ENCODE measurements at regions not wholly inside any gene's neighbourhood (a gene's known extent, or its start where the extent isn't known, plus 50 kb on each side); places are given as distances from the start of the nearest gene placed in this dataset.

DNA sequence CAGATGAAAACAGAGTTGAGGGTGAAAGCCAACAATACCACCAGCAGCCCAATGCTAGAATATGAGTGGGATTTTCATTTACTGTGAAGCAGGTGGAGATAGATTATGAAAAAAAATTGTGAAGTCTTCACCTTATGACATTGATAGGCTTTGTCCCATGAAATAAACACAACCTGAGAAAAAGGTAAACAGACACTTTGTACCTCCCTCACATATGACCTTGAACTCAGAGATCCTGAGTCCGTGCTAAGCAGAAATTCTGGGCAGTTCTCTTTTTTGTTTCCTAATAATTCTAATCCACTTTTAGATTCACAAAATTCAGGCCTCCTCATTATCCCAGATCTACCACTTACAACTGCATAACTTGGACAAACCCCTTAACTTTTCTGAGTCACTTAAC is 127.3 kb upstream of the RORB start:
- H4K20me1 ChIP-seq (ENCODE audit: control insufficient read depth, insufficient read depth, low read depth, low read length) = no peaks in the 10 kb centered on the region
- H3F3A ChIP-seq (ENCODE audit: control insufficient read depth, insufficient read depth) = no peaks in the 10 kb centered on the region
- no peak overlapping the region for H3K4me3 ChIP-seq (ENCODE audit: low read length)
- TF ChIP-seq, protein P1, sequence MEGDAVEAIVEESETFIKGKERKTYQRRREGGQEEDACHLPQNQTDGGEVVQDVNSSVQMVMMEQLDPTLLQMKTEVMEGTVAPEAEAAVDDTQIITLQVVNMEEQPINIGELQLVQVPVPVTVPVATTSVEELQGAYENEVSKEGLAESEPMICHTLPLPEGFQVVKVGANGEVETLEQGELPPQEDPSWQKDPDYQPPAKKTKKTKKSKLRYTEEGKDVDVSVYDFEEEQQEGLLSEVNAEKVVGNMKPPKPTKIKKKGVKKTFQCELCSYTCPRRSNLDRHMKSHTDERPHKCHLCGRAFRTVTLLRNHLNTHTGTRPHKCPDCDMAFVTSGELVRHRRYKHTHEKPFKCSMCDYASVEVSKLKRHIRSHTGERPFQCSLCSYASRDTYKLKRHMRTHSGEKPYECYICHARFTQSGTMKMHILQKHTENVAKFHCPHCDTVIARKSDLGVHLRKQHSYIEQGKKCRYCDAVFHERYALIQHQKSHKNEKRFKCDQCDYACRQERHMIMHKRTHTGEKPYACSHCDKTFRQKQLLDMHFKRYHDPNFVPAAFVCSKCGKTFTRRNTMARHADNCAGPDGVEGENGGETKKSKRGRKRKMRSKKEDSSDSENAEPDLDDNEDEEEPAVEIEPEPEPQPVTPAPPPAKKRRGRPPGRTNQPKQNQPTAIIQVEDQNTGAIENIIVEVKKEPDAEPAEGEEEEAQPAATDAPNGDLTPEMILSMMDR (IDR thresholded peaks at IDR 0.05; ENCODE audit: low read depth, low read length, poor library complexity, severe bottlenecking) = no peak
- TF ChIP-seq EZH2phosphoT487 (IDR thresholded peaks at IDR 0.05; ENCODE audit: borderline replicate concordance, low read length) = no peak
- H3K36me3 ChIP-seq (ENCODE audit: control insufficient read depth, low read length) = no peaks in the 10 kb centered on the region
- H3K9me2 ChIP-seq (replicated peaks; ENCODE audit: control insufficient read depth, low read length) = no peaks in the 10 kb centered on the region
- H3K4me2 ChIP-seq (ENCODE audit: low read length) = no peak overlapping the region
- H3K4me1 ChIP-seq (ENCODE audit: control insufficient read depth, low read length) = no peaks in the 10 kb centered on the region
- H3K79me2 ChIP-seq (ENCODE audit: control insufficient read depth, low read length) = no peaks in the 10 kb centered on the region
- H3K27ac ChIP-seq (ENCODE audit: low read depth, low read length) = no peak overlapping the region
- no peaks in the 10 kb centered on the region for H3K27me3 ChIP-seq (ENCODE audit: control insufficient read depth, low read length)
- H3K9me3 ChIP-seq (ENCODE audit: control insufficient read depth, insufficient read depth, low read length) = no peaks in the 10 kb centered on the region

DNA sequence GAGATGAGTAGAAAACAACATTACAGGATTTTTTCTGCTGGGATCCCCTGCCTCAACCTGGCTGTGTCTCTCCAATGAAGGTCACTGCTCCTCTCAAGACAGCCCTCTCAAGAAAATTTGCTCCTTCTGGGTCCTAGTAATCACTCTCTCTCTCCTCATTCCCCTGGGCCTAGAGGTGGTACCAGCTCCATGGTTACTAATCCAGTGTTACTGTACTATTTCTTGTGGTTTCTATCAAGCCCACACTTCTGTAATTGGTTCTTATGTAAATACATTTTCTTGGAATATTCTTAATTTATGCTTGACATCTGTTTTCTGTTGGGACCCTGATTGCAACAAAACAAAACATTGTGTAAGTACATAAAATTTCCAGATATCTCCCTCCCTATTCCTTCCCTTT is 123.8 kb upstream of the RORB start:
- no peaks in the 10 kb centered on the region for H3K27me3 ChIP-seq (ENCODE audit: control insufficient read depth, low read length)
- no peaks in the 10 kb centered on the region for H3K4me1 ChIP-seq (ENCODE audit: control insufficient read depth, low read length)
- no peaks in the 10 kb centered on the region for H3F3A ChIP-seq (ENCODE audit: control insufficient read depth, insufficient read depth)
- H3K9me2 ChIP-seq (replicated peaks; ENCODE audit: control insufficient read depth, low read length) = no peaks in the 10 kb centered on the region
- H3K9me3 ChIP-seq (ENCODE audit: control insufficient read depth, insufficient read depth, low read length) = no peaks in the 10 kb centered on the region
- H3K36me3 ChIP-seq (ENCODE audit: control insufficient read depth, low read length) = no peaks in the 10 kb centered on the region
- no peaks in the 10 kb centered on the region for H3K79me2 ChIP-seq (ENCODE audit: control insufficient read depth, low read length)
- TF ChIP-seq, protein P1 (IDR thresholded peaks at IDR 0.05; ENCODE audit: low read depth, low read length, poor library complexity, severe bottlenecking) = no peak
- TF ChIP-seq EZH2phosphoT487 (IDR thresholded peaks at IDR 0.05; ENCODE audit: borderline replicate concordance, low read length) = no peak
- H3K4me2 ChIP-seq (ENCODE audit: low read length) = no peak overlapping the region
- no peak overlapping the region for H3K4me3 ChIP-seq (ENCODE audit: low read length)
- no peaks in the 10 kb centered on the region for H4K20me1 ChIP-seq (ENCODE audit: control insufficient read depth, insufficient read depth, low read depth, low read length)
- no peak overlapping the region for H3K27ac ChIP-seq (ENCODE audit: low read depth, low read length)

DNA sequence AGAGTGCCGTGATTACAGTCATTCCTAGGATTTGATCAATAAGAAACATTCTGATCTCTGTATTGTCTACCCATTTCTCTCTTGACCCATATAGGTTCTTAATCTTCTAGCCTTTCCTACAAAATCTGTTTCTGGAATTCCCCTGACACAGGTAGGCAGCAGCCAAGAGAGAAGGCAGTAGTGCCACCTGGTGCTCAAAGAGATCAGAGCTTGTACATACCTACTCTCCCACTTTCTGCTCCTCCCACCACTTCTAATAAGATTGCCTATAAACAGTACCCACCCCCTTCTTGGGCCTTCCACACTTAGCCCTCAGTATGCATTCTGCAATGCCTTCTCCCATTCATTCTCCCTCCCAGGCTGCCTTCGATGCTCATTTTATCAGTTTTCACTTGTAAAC is 117.4 kb upstream of the RORB start:
- Histone ChIP-seq H3K4me2 (ENCODE audit: low read length) (no peak overlapping the region), H3K79me2 (ENCODE audit: control insufficient read depth, low read length) (no peaks in the 10 kb centered on the region), H4K20me1 (ENCODE audit: control insufficient read depth, insufficient read depth, low read depth, low read length) (no peaks in the 10 kb centered on the region), H3K36me3 (ENCODE audit: control insufficient read depth, low read length) (no peaks in the 10 kb centered on the region), H3F3A (ENCODE audit: control insufficient read depth, insufficient read depth) (no peaks in the 10 kb centered on the region), H3K27me3 (ENCODE audit: control insufficient read depth, low read length) (no peaks in the 10 kb centered on the region), H3K4me1 (ENCODE audit: control insufficient read depth, low read length) (no peaks in the 10 kb centered on the region), H3K27ac (ENCODE audit: low read depth, low read length) (no peak overlapping the region), H3K4me3 (ENCODE audit: low read length) (no peak overlapping the region), H3K9me2 (replicated peaks; ENCODE audit: control insufficient read depth, low read length) (no peaks in the 10 kb centered on the region), H3K9me3 (ENCODE audit: control insufficient read depth, insufficient read depth, low read length) (no peaks in the 10 kb centered on the region)
- TF ChIP-seq, protein P1 (IDR thresholded peaks at IDR 0.05; ENCODE audit: low read depth, low read length, poor library complexity, severe bottlenecking) = peak; percentile 42
- TF ChIP-seq EZH2phosphoT487 (IDR thresholded peaks at IDR 0.05; ENCODE audit: borderline replicate concordance, low read length) = no peak

DNA sequence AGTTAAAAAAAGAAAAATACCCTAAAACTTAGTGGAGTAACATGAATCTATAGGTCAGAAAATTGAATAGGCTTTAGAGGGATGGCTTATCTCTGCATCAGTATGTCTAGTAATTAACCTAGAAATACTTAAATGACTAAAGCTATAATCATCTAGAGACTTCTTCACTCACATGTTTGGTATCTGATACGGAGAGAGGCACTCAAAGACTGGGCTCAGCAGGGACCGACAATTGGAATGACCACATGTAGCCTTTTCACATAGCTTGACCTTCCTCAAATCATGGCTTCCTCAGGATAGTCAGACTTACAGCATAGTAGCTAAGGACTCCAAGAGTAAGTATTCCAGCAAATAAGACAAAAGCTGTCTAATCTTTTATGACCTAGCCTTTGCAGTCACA is 105.3 kb upstream of the RORB start:
- Histone ChIP-seq H4K20me1 (ENCODE audit: control insufficient read depth, insufficient read depth, low read depth, low read length) (no peaks in the 10 kb centered on the region), H3K9me3 (ENCODE audit: control insufficient read depth, insufficient read depth, low read length) (no peaks in the 10 kb centered on the region)
- TF ChIP-seq EZH2phosphoT487 (IDR thresholded peaks at IDR 0.05; ENCODE audit: borderline replicate concordance, low read length) = no peak
- TF ChIP-seq, protein P1 (IDR thresholded peaks at IDR 0.05; ENCODE audit: low read depth, low read length, poor library complexity, severe bottlenecking) = no peak

More for the DNA sequence above, 105.3 kb upstream of the RORB start:
- Histone ChIP-seq H3K4me1 (ENCODE audit: control insufficient read depth, low read length) (no peaks in the 10 kb centered on the region), H3K27me3 (ENCODE audit: control insufficient read depth, low read length) (no peaks in the 10 kb centered on the region), H3K9me2 (replicated peaks; ENCODE audit: control insufficient read depth, low read length) (no peaks in the 10 kb centered on the region), H3K4me3 (ENCODE audit: low read length) (no peak overlapping the region), H3K36me3 (ENCODE audit: control insufficient read depth, low read length) (no peaks in the 10 kb centered on the region), H3K79me2 (ENCODE audit: control insufficient read depth, low read length) (no peaks in the 10 kb centered on the region), H3F3A (ENCODE audit: control insufficient read depth, insufficient read depth) (no peaks in the 10 kb centered on the region), H3K27ac (ENCODE audit: low read depth, low read length) (no peak overlapping the region), H3K4me2 (ENCODE audit: low read length) (no peak overlapping the region)

Measured in DOHH2 (cell line).